SK-N-SH (cell line): ENCODE measurements at regions not wholly inside any gene's neighbourhood (a gene's known extent, or its start where the extent isn't known, plus 50 kb on each side); places are given as distances from the start of the nearest gene placed in this dataset.

Experiments used
- CTCF ChIA-PET: fragments of 300-600, 350-600 bp; formaldehyde crosslinking; extraction: SDS; loops from one replicate; lab custom pipeline; 2021; lab: Yijun Ruan, JAX
- POLR2A ChIA-PET: fragments of 350-600 bp; sonication (Branson Sonifier 250); formaldehyde crosslinking; extraction: SDS; loops from one replicate; lab custom pipeline; 2020; ENCODE audit warnings: antibody characterized with exemption, inconsistent platforms; lab: Yijun Ruan, JAX
- DNase-seq: peaks from one replicate; pipeline ENCODE4 v3.0.0; 2012
- H2AFZ ChIP-seq: fragments of 200-600 bp; sonication (generic); 2 replicates; pipeline ENCODE4 v1.8.1; 2016; ENCODE audit warnings: antibody characterized with exemption, mild to moderate bottlenecking, low read depth
- H3F3A ChIP-seq: fragments of 200-600 bp; sonication (generic); replicated peaks from 2 replicates; pipeline ENCODE3; 2016; ENCODE audit warnings: antibody characterized with exemption, mild to moderate bottlenecking; ENCODE audit not compliant: insufficient read depth
- H3K27ac ChIP-seq, 2 experiments: fragments of 200-500 bp in 1 of 2; fragments of 200-600 bp in 1 of 2; sonication (Bioruptor generic) in 1 of 2; sonication (generic), shearing (Covaris generic) in 1 of 2; 2 replicates each; pipeline versions ENCODE4 v1.5.1 to v1.6.1; 2014 to 2016; ENCODE audit warnings: low read depth in 2 of 2, inconsistent platforms in 1 of 2, low read length in 1 of 2, mild to moderate bottlenecking in 1 of 2, mixed read lengths in 1 of 2
- H3K27me3 ChIP-seq: fragments of 200-600 bp; sonication (generic), shearing (Covaris generic); 2 replicates; pipeline ENCODE4 v1.6.1; 2016; ENCODE audit warnings: mixed run types; ENCODE audit not compliant: insufficient read depth
- H3K36me3 ChIP-seq, 2 experiments: fragments of 200-500 bp in 1 of 2; fragments of 200-600 bp in 1 of 2; sonication (Bioruptor generic) in 1 of 2; sonication (generic) in 1 of 2; replicated peaks in 1 of 2; 2 replicates each; pipeline versions ENCODE3 to v1.5.1; 2014 to 2016; ENCODE audit warnings: low read length in 1 of 2, mild to moderate bottlenecking in 1 of 2; ENCODE audit not compliant: insufficient read depth in 2 of 2, control insufficient read depth in 1 of 2
- H3K4me1 ChIP-seq, 2 experiments: fragments of 200-500 bp in 1 of 2; fragments of 200-600 bp in 1 of 2; sonication (Bioruptor generic) in 1 of 2; sonication (generic), shearing (Covaris generic) in 1 of 2; 2 replicates each; pipeline versions ENCODE4 v1.5.1 to v1.6.1; 2014 to 2016; ENCODE audit warnings: low read depth in 1 of 2, low read length in 1 of 2, mixed run types in 1 of 2; ENCODE audit not compliant: insufficient read depth in 2 of 2, control insufficient read depth in 1 of 2
- H3K4me2 ChIP-seq: fragments of 200-600 bp; sonication (generic), shearing (Covaris generic); 2 replicates; pipeline ENCODE4 v1.6.1; 2017; ENCODE audit warnings: mixed run types
- H3K4me3 ChIP-seq, 2 experiments: fragments of 200-500 bp in 1 of 2; fragments of 200-600 bp in 1 of 2; sonication (Bioruptor generic) in 1 of 2; sonication (generic), shearing (Covaris generic) in 1 of 2; 2 replicates each; pipeline versions ENCODE4 v1.5.1 to v1.8.1; 2014 to 2016; ENCODE audit warnings: low read depth in 2 of 2, inconsistent platforms in 1 of 2, low read length in 1 of 2, mild to moderate bottlenecking in 1 of 2, mixed read lengths in 1 of 2, moderate library complexity in 1 of 2
- H3K79me2 ChIP-seq: fragments of 200-600 bp; sonication (generic); 2 replicates; pipeline ENCODE4 v1.8.1; 2017; ENCODE audit warnings: mild to moderate bottlenecking; ENCODE audit not compliant: insufficient read depth
- H3K9ac ChIP-seq: fragments of 200-600 bp; sonication (generic); 2 replicates; pipeline ENCODE4 v1.6.1; 2017; ENCODE audit warnings: mixed run types
- H3K9me2 ChIP-seq: fragments of 200-600 bp; sonication (generic); 2 replicates; pipeline ENCODE4 v1.6.1; 2017; ENCODE audit warnings: mixed run types
- H3K9me3 ChIP-seq: fragments of 200-600 bp; sonication (generic); 2 replicates; pipeline ENCODE4 v1.6.1; 2017; ENCODE audit warnings: mixed run types, mild to moderate bottlenecking, moderate library complexity
- H4K20me1 ChIP-seq: fragments of 200-600 bp; sonication (generic); 2 replicates; pipeline ENCODE4 v1.6.1; 2017; ENCODE audit warnings: mild to moderate bottlenecking, mixed run types; ENCODE audit not compliant: insufficient read depth
- CHD2 ChIP-seq: fragments of 150-350 bp; IDR thresholded peaks from 2 replicates; pipeline ENCODE4 v1.6.1; 2018; ENCODE audit warnings: low read length; ENCODE audit not compliant: partially characterized antibody
- CTCF ChIP-seq: fragments of 200-600 bp; sonication (generic); IDR thresholded peaks from 2 replicates; pipeline ENCODE4 v1.6.1; 2017; ENCODE audit warnings: antibody characterized with exemption, mild to moderate bottlenecking, moderate library complexity
- EZH2phosphoT487 ChIP-seq: fragments of 200-600 bp; sonication (generic); IDR thresholded peaks from 2 replicates; pipeline ENCODE4 v1.6.1; 2017; ENCODE audit warnings: low read depth, mixed run types, mild to moderate bottlenecking, antibody characterized with exemption, moderate library complexity, borderline replicate concordance
- FOSL2 ChIP-seq: IDR thresholded peaks from 2 replicates; pipeline ENCODE4 v1.4.0; 2012; ENCODE audit warnings: low read depth, mild to moderate bottlenecking, moderate library complexity, borderline replicate concordance
- GABPA ChIP-seq: IDR thresholded peaks from 2 replicates; pipeline ENCODE4 v1.4.0; 2012; ENCODE audit warnings: low read depth, mild to moderate bottlenecking
- MAX ChIP-seq: IDR thresholded peaks from 2 replicates; pipeline ENCODE4 v1.4.0; 2012; ENCODE audit warnings: low read depth
- MXI1 ChIP-seq: IDR thresholded peaks from 2 replicates; pipeline ENCODE4 v1.6.1; 2012; ENCODE audit warnings: mild to moderate bottlenecking, low read depth, low read length, improper control_type of control experiment
- NFIC ChIP-seq: IDR thresholded peaks from 2 replicates; pipeline ENCODE4 v1.4.0; 2012; ENCODE audit warnings: borderline replicate concordance
- NRF1 ChIP-seq: IDR thresholded peaks from 2 replicates; pipeline ENCODE4 v1.6.1; 2012; ENCODE audit warnings: low read depth, mild to moderate bottlenecking, low read length
- REST ChIP-seq: IDR thresholded peaks from 2 replicates; pipeline ENCODE4 v1.6.1; 2012; ENCODE audit warnings: mild to moderate bottlenecking, low read depth, low read length, moderate library complexity
- SMC3 ChIP-seq: IDR thresholded peaks from 2 replicates; pipeline ENCODE4 v1.6.1; 2012; ENCODE audit warnings: low read depth, low read length, improper control_type of control experiment
- TCF12 ChIP-seq: IDR thresholded peaks from 2 replicates; pipeline ENCODE4 v1.4.0; 2012
- USF1 ChIP-seq: IDR thresholded peaks from 2 replicates; pipeline ENCODE4 v1.4.0; 2012; ENCODE audit warnings: low read depth, borderline replicate concordance

- Histone ChIP-seq H2AFZ (no peak overlapping the region), H3K9ac (no peak overlapping the region), H3K79me2 (no peaks in the 10 kb centered on the region), H3K4me2 (no peak overlapping the region), H3F3A (peaks cover 9% of the 10 kb centered on the region), H3K4me1 (peaks cover 23 to 29% of the 10 kb centered on the region in 2 experiments), H3K4me3 (no peak overlapping the region), H3K9me2 (no peaks in the 10 kb centered on the region), H3K27me3 (no peaks in the 10 kb centered on the region), H3K27ac (no peak overlapping the region), H3K36me3 (no peaks in the 10 kb centered on the region), H4K20me1 (no peaks in the 10 kb centered on the region), H3K9me3 (no peaks in the 10 kb centered on the region)
- TF ChIP-seq USF1 (no peak), NFIC (no peak), SMC3 (no peak), MXI1 (no peak), REST (no peak), GABPA (no peak), EZH2phosphoT487 (no peak), CTCF (no peak), MAX (no peak), TCF12 (no peak), NRF1 (no peak), CHD2 (no peak), FOSL2 (no peak)
- ChIA-PET POLR2A (no interaction called here), CTCF (no interaction called here)
- no peak for DNase-seq
Measured at GRCh38 chr4:138894011-138894410, 121.6 kb upstream of the NOCT start.
